Activated T-cell treated with anti-CD3 and anti-CD28 coated beads, Interleukin-2, amount 50 U/mL, for 4 hours (primary cell): ENCODE measurements at regions not wholly inside any gene's neighbourhood (a gene's known extent, or its start where the extent isn't known, plus 50 kb on each side); places are given as distances from the start of the nearest gene placed in this dataset.
"Not testable (repeated sequence)": the region's sequence is repeated elsewhere in the genome, so short reads cannot be mapped to it uniquely, and the experiment has no call there.

Source experiments
- ATAC-seq, 2 donors: fragments of 200-7000 bp; cut with Tn5 transposase; one replicate each; pipeline ENCODE4 v1.10.0; 2021
- DNase-seq: peaks from one replicate; pipeline ENCODE4 v3.0.0-alpha.2; 2020
- H3K27me3 Mint-ChIP-seq: one replicate; pipeline ENCODE4 v1.8.0; 2021; ENCODE audit warnings: low read depth, mixed read lengths
- H3K36me3 Mint-ChIP-seq: one replicate; pipeline ENCODE4 v1.8.0; 2022; ENCODE audit warnings: mixed read lengths; ENCODE audit not compliant: insufficient read depth
- H3K4me1 Mint-ChIP-seq: one replicate; pipeline ENCODE4 v1.8.0; 2021; ENCODE audit warnings: low read depth, mixed read lengths
- H3K4me3 Mint-ChIP-seq: one replicate; pipeline ENCODE4 v1.8.0; 2021; ENCODE audit warnings: mild to moderate bottlenecking, moderate library complexity, mixed read lengths
- H3K9me3 Mint-ChIP-seq: one replicate; pipeline ENCODE4 v1.8.0; 2021; ENCODE audit warnings: mixed read lengths

DNA sequence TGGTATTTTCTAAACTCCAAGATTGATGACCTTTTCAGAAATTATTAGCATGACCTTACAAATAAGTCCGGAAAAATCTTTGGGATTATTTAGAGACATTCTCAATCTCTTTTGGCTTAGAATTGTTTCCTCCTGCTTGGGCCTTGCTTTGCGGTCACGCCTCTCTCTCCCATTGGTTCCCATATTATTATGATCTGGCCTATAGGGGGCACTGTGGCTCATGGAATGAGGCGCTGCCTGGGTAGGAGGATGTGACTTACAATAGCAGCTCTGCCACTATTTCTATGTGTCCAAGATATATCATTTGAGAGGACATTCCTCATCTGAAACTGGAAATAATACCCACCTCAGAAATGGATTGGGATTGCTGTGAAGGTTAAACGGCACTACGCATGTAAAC lies 464.9 kb downstream of the MFSD1 start:
- Mint-ChIP-seq H3K36me3 (no peaks in the 10 kb centered on the region), H3K9me3 (no peaks in the 10 kb centered on the region), H3K4me3 (no peak overlapping the region), H3K4me1 (no peaks in the 10 kb centered on the region), H3K27me3 (peaks cover 8% of the 10 kb centered on the region)
- ATAC-seq (no peak), DNase-seq (no peak)

GRCh38 chr3:159271799-159272512 lies 470.1 kb downstream of the MFSD1 start:
- Mint-ChIP-seq H3K9me3 (no peaks in the 10 kb centered on the region), H3K4me3 (no peak overlapping the region), H3K36me3 (no peaks in the 10 kb centered on the region), H3K4me1 (no peaks in the 10 kb centered on the region), H3K27me3 (peaks cover 8% of the 10 kb centered on the region)
- DNase-seq (no peak), ATAC-seq (no peak)

DNA sequence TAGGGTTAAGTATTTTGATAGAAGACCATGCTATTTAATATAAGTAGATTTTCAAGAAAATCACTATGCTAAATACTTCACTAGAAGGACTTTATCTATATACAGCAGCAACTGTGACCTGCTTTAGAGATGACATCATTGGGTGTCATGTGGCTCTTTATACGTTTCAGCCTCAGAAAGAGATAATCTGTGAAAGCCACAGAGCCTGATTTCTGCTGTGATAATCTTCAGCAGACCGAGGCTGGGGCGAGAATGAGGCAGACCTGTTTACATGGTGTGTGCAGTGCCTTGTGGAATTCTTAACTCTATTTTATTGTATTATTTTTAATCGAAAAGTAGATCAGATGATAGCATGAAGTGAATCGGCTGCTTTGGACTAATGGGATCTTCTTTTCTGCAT lies 471.2 kb downstream of the MFSD1 start:
- DNase-seq (no peak), ATAC-seq (no peak)
- Mint-ChIP-seq H3K4me3 (no peak overlapping the region), H3K4me1 (no peaks in the 10 kb centered on the region), H3K9me3 (no peaks in the 10 kb centered on the region), H3K27me3 (peaks cover 4% of the 10 kb centered on the region), H3K36me3 (no peaks in the 10 kb centered on the region)

GRCh38 chr3:159273608-159274007 lies 471.8 kb downstream of the MFSD1 start:
- Mint-ChIP-seq H3K27me3 (peaks cover 4% of the 10 kb centered on the region), H3K9me3 (no peaks in the 10 kb centered on the region), H3K4me1 (no peaks in the 10 kb centered on the region), H3K36me3 (no peaks in the 10 kb centered on the region), H3K4me3 (no peak overlapping the region)
- no peak for DNase-seq
- ATAC-seq: no peak

- Mint-ChIP-seq H3K36me3 (no peaks in the 10 kb centered on the region), H3K4me3 (no peak overlapping the region)
- no peak for ATAC-seq
These were observed 473.9 kb downstream of the MFSD1 start for GRCh38 chr3:159275741-159276140.

GRCh38 chr3:159277814-159278213 lies 476.0 kb downstream of the MFSD1 start:
- ATAC-seq (no peak), DNase-seq (no peak)
- H3K4me1 Mint-ChIP-seq: no peaks in the 10 kb centered on the region
- H3K9me3 Mint-ChIP-seq: no peaks in the 10 kb centered on the region
- no peaks in the 10 kb centered on the region for H3K36me3 Mint-ChIP-seq
- H3K4me3 Mint-ChIP-seq: no peak overlapping the region
- H3K27me3 Mint-ChIP-seq: peaks cover 2% of the 10 kb centered on the region

More at GRCh38 chr3:159275741-159276140, 473.9 kb downstream of the MFSD1 start:
- H3K9me3 Mint-ChIP-seq: no peaks in the 10 kb centered on the region
- H3K27me3 Mint-ChIP-seq: peaks cover 4% of the 10 kb centered on the region
- DNase-seq: no peak
- H3K4me1 Mint-ChIP-seq: no peaks in the 10 kb centered on the region

DNA sequence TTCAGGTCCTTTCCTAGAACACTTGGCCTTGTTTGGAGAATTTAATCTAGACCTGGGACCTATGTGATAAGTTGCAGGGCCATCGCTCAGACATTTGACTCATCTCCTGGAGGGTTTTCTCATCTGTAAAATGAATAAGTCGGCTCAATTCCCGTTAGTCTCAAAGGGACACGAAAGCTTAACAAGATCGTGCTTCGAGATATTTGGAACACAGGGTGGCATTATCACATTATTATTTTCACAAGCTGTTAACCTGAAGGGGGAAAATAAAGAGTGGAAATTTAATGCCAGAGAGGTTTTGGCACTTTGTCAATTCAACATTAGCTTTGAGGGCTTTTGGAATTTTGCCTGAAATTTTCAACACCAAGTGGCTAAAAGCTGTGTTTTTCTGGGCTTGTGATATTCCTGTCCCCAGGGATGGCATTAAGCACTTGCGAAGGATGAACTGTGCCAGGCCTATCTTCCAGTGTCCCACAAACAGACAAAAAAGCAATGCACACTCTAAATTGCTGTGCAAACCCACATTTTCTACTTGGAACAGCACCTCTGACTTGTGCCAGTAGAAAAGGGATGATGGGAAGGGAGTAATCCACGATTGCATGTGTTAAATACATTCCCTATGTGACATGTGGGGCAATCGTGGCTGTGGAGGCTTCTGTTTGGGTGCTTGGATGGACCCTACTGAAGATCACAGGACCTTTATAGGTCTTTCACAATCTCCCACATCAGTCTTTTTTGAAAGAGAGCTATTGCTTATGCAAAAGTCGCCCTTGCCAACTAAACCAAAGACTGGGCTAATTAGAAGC lies 478.7 kb downstream of the MFSD1 start:
- no peaks in the 10 kb centered on the region for H3K4me1 Mint-ChIP-seq
- no peaks in the 10 kb centered on the region for H3K36me3 Mint-ChIP-seq
- H3K4me3 Mint-ChIP-seq: no peak overlapping the region
- DNase-seq (no peak), ATAC-seq (no peak)
- H3K27me3 Mint-ChIP-seq: peaks cover 2% of the 10 kb centered on the region
- H3K9me3 Mint-ChIP-seq: no peaks in the 10 kb centered on the region

DNA sequence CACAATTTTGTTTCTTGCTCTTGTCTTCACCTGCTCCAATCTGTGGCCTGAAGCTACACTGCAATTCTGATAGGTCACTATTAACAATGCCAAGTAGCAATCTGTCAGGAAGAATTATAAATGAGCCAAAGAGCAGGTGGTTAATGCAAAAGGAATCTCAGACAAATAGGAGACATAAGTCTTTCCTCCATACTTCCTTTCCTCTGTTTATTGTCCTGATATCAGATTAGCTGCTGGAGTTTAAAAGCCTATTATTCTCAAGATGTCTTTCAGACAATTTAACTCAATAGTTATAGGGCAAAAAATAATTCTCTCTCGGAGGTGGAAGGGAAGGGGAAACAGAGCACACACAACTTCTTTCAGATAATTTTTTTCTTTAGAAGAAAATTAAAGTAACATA lies 491.6 kb downstream of the MFSD1 start:
- Mint-ChIP-seq H3K9me3 (peaks cover 7% of the 10 kb centered on the region), H3K4me1 (no peaks in the 10 kb centered on the region), H3K27me3 (peaks cover 3% of the 10 kb centered on the region), H3K4me3 (no peak overlapping the region), H3K36me3 (no peaks in the 10 kb centered on the region)
- DNase-seq (no peak), ATAC-seq (no peak)

- Mint-ChIP-seq H3K36me3 (no peaks in the 10 kb centered on the region), H3K9me3 (no peaks in the 10 kb centered on the region), H3K27me3 (no peaks in the 10 kb centered on the region), H3K4me3 (no peak overlapping the region), H3K4me1 (no peaks in the 10 kb centered on the region)
- no peak for DNase-seq
- ATAC-seq: no peak
These were observed 500.1 kb downstream of the MFSD1 start for GRCh38 chr3:159301961-159302360.

GRCh38 chr3:159305017-159305416 lies 503.2 kb downstream of the MFSD1 start:
- H3K4me1 Mint-ChIP-seq: no peaks in the 10 kb centered on the region
- ATAC-seq: no peak

GRCh38 chr3:159316706-159317105 lies 514.9 kb downstream of the MFSD1 start:
- not testable (repeated sequence) for H3K9me3 Mint-ChIP-seq, H3K4me1 Mint-ChIP-seq, H3K36me3 Mint-ChIP-seq, DNase-seq, ATAC-seq, H3K4me3 Mint-ChIP-seq, H3K27me3 Mint-ChIP-seq

More at GRCh38 chr3:159305017-159305416, 503.2 kb downstream of the MFSD1 start:
- no peak for DNase-seq
- H3K4me3 Mint-ChIP-seq: no peak overlapping the region
- H3K36me3 Mint-ChIP-seq: no peaks in the 10 kb centered on the region
- H3K9me3 Mint-ChIP-seq: no peaks in the 10 kb centered on the region
- H3K27me3 Mint-ChIP-seq: peaks cover 2% of the 10 kb centered on the region

GRCh38 chr3:159319156-159319555 lies 517.3 kb downstream of the MFSD1 start:
- DNase-seq: no peak
- ATAC-seq: no peak
- no peaks in the 10 kb centered on the region for H3K36me3 Mint-ChIP-seq

GRCh38 chr3:159322322-159322939 lies 520.6 kb downstream of the MFSD1 start:
- Mint-ChIP-seq H3K36me3 (no peaks in the 10 kb centered on the region), H3K27me3 (no peaks in the 10 kb centered on the region), H3K9me3 (peaks cover 8% of the 10 kb centered on the region), H3K4me1 (no peaks in the 10 kb centered on the region), H3K4me3 (no peak overlapping the region)
- no peak for ATAC-seq
- no peak for DNase-seq

More at GRCh38 chr3:159319156-159319555, 517.3 kb downstream of the MFSD1 start:
- Mint-ChIP-seq H3K27me3 (no peaks in the 10 kb centered on the region), H3K4me3 (no peak overlapping the region), H3K9me3 (peaks cover 12% of the 10 kb centered on the region), H3K4me1 (no peaks in the 10 kb centered on the region)

DNA sequence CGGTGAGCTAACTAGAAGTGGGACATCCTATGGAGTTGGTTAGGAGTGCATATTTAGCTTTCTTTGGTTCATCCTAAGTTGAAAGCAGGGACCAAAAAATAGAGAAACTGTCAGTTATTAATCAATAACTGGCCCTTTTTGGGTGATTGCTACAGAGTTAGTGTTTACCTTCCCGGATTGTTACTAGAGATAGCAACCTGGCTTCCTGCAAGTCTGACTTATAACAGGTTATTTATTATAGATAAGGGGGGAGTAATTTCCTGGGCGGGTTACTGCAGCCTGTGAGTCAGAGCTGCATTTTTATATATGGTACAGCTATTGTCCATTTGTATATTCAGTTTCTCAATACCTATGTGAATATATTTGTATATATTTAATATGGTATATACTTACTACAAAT lies 522.0 kb downstream of the MFSD1 start:
- Mint-ChIP-seq H3K4me3 (no peak overlapping the region), H3K4me1 (no peaks in the 10 kb centered on the region), H3K36me3 (no peaks in the 10 kb centered on the region), H3K9me3 (peaks cover 8% of the 10 kb centered on the region), H3K27me3 (no peaks in the 10 kb centered on the region)
- DNase-seq (no peak), ATAC-seq (no peak)

- no peaks in the 10 kb centered on the region for H3K27me3 Mint-ChIP-seq
- no peaks in the 10 kb centered on the region for H3K4me1 Mint-ChIP-seq
- DNase-seq: no peak
- no peak overlapping the region for H3K4me3 Mint-ChIP-seq
- peaks cover 8% of the 10 kb centered on the region for H3K9me3 Mint-ChIP-seq
- ATAC-seq: no peak
- no peaks in the 10 kb centered on the region for H3K36me3 Mint-ChIP-seq
These were observed 525.1 kb downstream of the MFSD1 start for GRCh38 chr3:159326998-159327397.
